IMR-90 (cell line): ENCODE measurements at regions not wholly inside any gene's neighbourhood (a gene's known extent, or its start where the extent isn't known, plus 50 kb on each side); places are given as distances from the start of the nearest gene placed in this dataset.

Experiments used
- ATAC-seq: fragments of 200-7000 bp; cut with Tn5 transposase; 2 replicates; pipeline ENCODE4 v1.9.1; 2020; ENCODE audit warnings: low read depth, mild to moderate bottlenecking, moderate library complexity
- BruUV-seq: library from RNA; stranded (reverse); fragments of 400-500 nt; replicated peaks from 2 replicates; lab custom pipeline; 2021; lab: Mats Ljungman, UMichigan
- CTCF ChIA-PET: fragments of 300-600 bp; formaldehyde crosslinking; extraction: SDS; loops from one replicate; lab custom pipeline; 2021; ENCODE audit warnings: antibody characterized with exemption; lab: Yijun Ruan, JAX
- POLR2A ChIA-PET: fragments of 300-600 bp; sonication (Branson Sonifier 250); formaldehyde crosslinking; loops from one replicate; lab custom pipeline; 2022; ENCODE audit warnings: antibody characterized with exemption; ENCODE audit not compliant: unreplicated experiment; lab: Charles Lee
- DNase-seq: peaks from one replicate; pipeline ENCODE4 v3.0.0; 2013
- H2AFZ ChIP-seq: replicated peaks from 2 replicates; pipeline ENCODE3; 2013; ENCODE audit warnings: low read length, mild to moderate bottlenecking; ENCODE audit not compliant: poor library complexity
- H2AK5ac ChIP-seq: 2 replicates; pipeline ENCODE4 v1.6.1; 2013; ENCODE audit warnings: low read depth, low read length, inconsistent platforms
- H2AK9ac ChIP-seq: replicated peaks from 2 replicates; pipeline ENCODE3; 2013; ENCODE audit warnings: mild to moderate bottlenecking, low read depth, low read length, moderate library complexity; ENCODE audit not compliant: poor library complexity
- H2BK120ac ChIP-seq: 2 replicates; pipeline ENCODE4 v1.6.1; 2013; ENCODE audit warnings: low read depth, low read length, inconsistent platforms
- H2BK15ac ChIP-seq: 3 replicates; pipeline ENCODE4 v1.6.1; 2013; ENCODE audit warnings: low read depth, low read length, inconsistent platforms
- H2BK20ac ChIP-seq: 2 replicates; pipeline ENCODE4 v1.6.1; 2013; ENCODE audit warnings: low read depth, mild to moderate bottlenecking, inconsistent platforms, low read length, moderate library complexity
- H2BK5ac ChIP-seq: 2 replicates; pipeline ENCODE4 v1.6.1; 2013; ENCODE audit warnings: mild to moderate bottlenecking, low read depth, low read length, inconsistent platforms; ENCODE audit not compliant: poor library complexity, severe bottlenecking
- H3K14ac ChIP-seq: replicated peaks from 2 replicates; pipeline ENCODE4 v1.6.1; 2013; ENCODE audit warnings: low read depth, low read length, inconsistent platforms
- H3K18ac ChIP-seq: 2 replicates; pipeline ENCODE4 v1.6.1; 2013; ENCODE audit warnings: low read depth, low read length, control low read depth
- H3K23ac ChIP-seq: 2 replicates; pipeline ENCODE4 v1.6.1; 2013; ENCODE audit warnings: low read depth, low read length, inconsistent platforms
- H3K27ac ChIP-seq: 2 replicates; pipeline ENCODE4 v1.5.1; 2013; ENCODE audit warnings: mild to moderate bottlenecking, control low read depth, low read length; ENCODE audit not compliant: insufficient read depth
- H3K27me3 ChIP-seq: 2 replicates; pipeline ENCODE4 v1.6.1; 2013; ENCODE audit warnings: low read length; ENCODE audit not compliant: control insufficient read depth, insufficient read depth
- H3K36me3 ChIP-seq: 2 replicates; pipeline ENCODE4 v1.6.1; 2013; ENCODE audit warnings: low read length, mixed read lengths; ENCODE audit not compliant: control insufficient read depth, insufficient read depth
- H3K4ac ChIP-seq: 2 replicates; pipeline ENCODE4 v1.6.1; 2013; ENCODE audit warnings: low read depth, low read length, inconsistent platforms
- H3K4me1 ChIP-seq: 2 replicates; pipeline ENCODE4 v1.6.1; 2013; ENCODE audit warnings: low read length, mixed read lengths; ENCODE audit not compliant: control insufficient read depth, insufficient read depth
- H3K4me2 ChIP-seq: 2 replicates; pipeline ENCODE4 v1.6.1; 2013; ENCODE audit warnings: low read depth, mild to moderate bottlenecking, control low read depth, low read length, moderate library complexity
- H3K4me3 ChIP-seq: 2 replicates; pipeline ENCODE4 v1.5.1; 2013; ENCODE audit warnings: low read depth, mild to moderate bottlenecking, control low read depth, low read length, moderate library complexity; ENCODE audit not compliant: insufficient read depth
- H3K56ac ChIP-seq: 2 replicates; pipeline ENCODE4 v1.6.1; 2013; ENCODE audit warnings: low read length, inconsistent platforms; ENCODE audit not compliant: insufficient read depth; ENCODE audit errors: extremely low read depth
- H3K79me1 ChIP-seq, 2 experiments: 2 replicates each; pipeline ENCODE4 v1.6.1; 2013; ENCODE audit warnings: low read length in 2 of 2, inconsistent platforms in 1 of 2, low read depth in 1 of 2
- H3K9ac ChIP-seq: 2 replicates; pipeline ENCODE4 v1.6.1; 2013; ENCODE audit warnings: low read depth, low read length, control low read depth
- H3K9me1 ChIP-seq: 2 replicates; pipeline ENCODE4 v1.6.1; 2013; ENCODE audit warnings: low read length, inconsistent platforms; ENCODE audit not compliant: insufficient read depth
- H3K9me3 ChIP-seq: 2 replicates; pipeline ENCODE4 v1.6.1; 2013; ENCODE audit warnings: low read length; ENCODE audit not compliant: control insufficient read depth, insufficient read depth
- H4K20me1 ChIP-seq: 2 replicates; pipeline ENCODE4 v1.6.1; 2013; ENCODE audit warnings: low read length, inconsistent platforms; ENCODE audit not compliant: insufficient read depth
- H4K5ac ChIP-seq: 2 replicates; pipeline ENCODE4 v1.6.1; 2013; ENCODE audit warnings: mild to moderate bottlenecking, low read depth, low read length, control low read depth
- H4K8ac ChIP-seq, 2 experiments: 2 replicates each; pipeline ENCODE4 v1.6.1; 2013; ENCODE audit warnings: low read depth in 2 of 2, low read length in 2 of 2, control low read depth in 1 of 2, inconsistent platforms in 1 of 2
- H4K91ac ChIP-seq: 2 replicates; pipeline ENCODE4 v1.6.1; 2013; ENCODE audit warnings: low read depth, low read length, inconsistent platforms; ENCODE audit not compliant: insufficient read depth
- CEBPB ChIP-seq: IDR thresholded peaks from 2 replicates; pipeline ENCODE4 v1.6.1; 2012; ENCODE audit warnings: low read depth, low read length, improper control_type of control experiment
- FOS ChIP-seq: fragments of 150-350 bp; IDR thresholded peaks from 2 replicates; pipeline ENCODE4 v1.6.1; 2016; ENCODE audit warnings: low read depth, low read length
- MAZ ChIP-seq: IDR thresholded peaks from 2 replicates; pipeline ENCODE4 v1.6.1; 2012; ENCODE audit warnings: low read depth, mild to moderate bottlenecking, low read length, improper control_type of control experiment, moderate library complexity, borderline replicate concordance
- WGBS, 2 experiments: methylation state at CpG; one replicate each; pipeline versions ENCODE4 v1.1.5 to v1.1.7; 2013; ENCODE audit warnings: missing lambda C conversion rate in 2 of 2; ENCODE audit not compliant: insufficient read length in 1 of 2; ENCODE audit errors: extremely low coverage in 2 of 2; 5-methylcytosine and 5-hydroxymethylcytosine counted together
- dilution Hi-C: fragments of 300-500 bp; cut with HindIII; formaldehyde crosslinking; loops from one replicate; pipeline ENCODE4 v1.14.3; 2018; ENCODE audit warnings: low sequenced_read_pairs; ENCODE audit not compliant: unreplicated experiment
- in situ Hi-C: fragments of 300-500 bp; cut with MboI; formaldehyde crosslinking; loops from 3 replicates; pipeline ENCODE4 v1.14.3; 2019; ENCODE audit warnings: low sequenced_read_pairs, inconsistent platforms, mixed read lengths
- intact Hi-C: fragments of 100-400 bp; cut with micrococcal nuclease; formaldehyde crosslinking; loops from 2 replicates; pipeline ENCODE4 v1.10.0; 2022
- TF ChIP-seq, protein P1 (sequence below): conservative IDR thresholded peaks from 2 replicates; pipeline ENCODE4 v1.5.1; 2012; ENCODE audit warnings: mild to moderate bottlenecking, low read depth, low read length, improper control_type of control experiment

DNA sequence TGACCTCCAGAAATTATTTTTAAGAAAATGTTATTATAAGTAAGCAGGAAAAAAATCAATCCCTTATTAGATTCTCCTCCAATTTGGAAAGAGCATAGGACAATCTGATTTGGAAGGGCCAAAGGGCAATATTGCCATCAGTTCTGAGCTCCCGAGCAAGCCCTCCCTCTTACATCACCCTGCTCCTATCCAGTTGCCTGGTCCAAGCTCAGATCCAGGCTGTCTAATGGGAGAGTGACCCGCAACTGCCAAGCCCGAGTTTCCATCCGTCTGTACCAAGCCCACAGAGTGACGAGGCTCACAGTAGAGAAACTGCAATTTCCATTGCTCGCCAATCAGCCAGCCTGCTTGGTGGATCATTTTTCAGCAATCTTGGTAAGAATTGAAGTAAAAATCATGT is 187.7 kb downstream of the MEX3B start:
- Histone ChIP-seq H2AK5ac (no peak overlapping the region), H3K79me1 (no peaks in the 10 kb centered on the region), H3K18ac (no peak overlapping the region), H2BK20ac (no peak overlapping the region), H3K36me3 (no peaks in the 10 kb centered on the region), H3K4me2 (no peak overlapping the region), H3K4me1 (no peaks in the 10 kb centered on the region), H3K9me3 (no peaks in the 10 kb centered on the region), H3K4me3 (no peak overlapping the region), H4K91ac (no peak overlapping the region), H3K4ac (no peak overlapping the region), H3K27me3 (peaks cover 2% of the 10 kb centered on the region; the same call in 1 of the 2 replicates), H3K14ac (no peak overlapping the region), H2AFZ (no peak overlapping the region), H2BK15ac (no peak overlapping the region), H3K9ac (no peak overlapping the region), H3K23ac (no peak overlapping the region), H4K20me1 (no peaks in the 10 kb centered on the region), H3K9me1 (no peaks in the 10 kb centered on the region), H3K27ac (no peak overlapping the region), H3K56ac (no peak overlapping the region), H4K5ac (no peak overlapping the region), H2BK120ac (no peak overlapping the region), H4K8ac (no peak overlapping the region), H2BK5ac (no peak overlapping the region), H2AK9ac (no peak overlapping the region)
- BruUV-seq: no TSS peak
- intact Hi-C loops (no loop called here), dilution Hi-C loops (no loop called here), in situ Hi-C loops (no loop called here)
- ChIA-PET POLR2A (no interaction called here), CTCF (no interaction called here)
- no peak for TF ChIP-seq MAZ
- TF ChIP-seq CEBPB: no peak
- TF ChIP-seq FOS: no peak
- TF ChIP-seq, protein P1, sequence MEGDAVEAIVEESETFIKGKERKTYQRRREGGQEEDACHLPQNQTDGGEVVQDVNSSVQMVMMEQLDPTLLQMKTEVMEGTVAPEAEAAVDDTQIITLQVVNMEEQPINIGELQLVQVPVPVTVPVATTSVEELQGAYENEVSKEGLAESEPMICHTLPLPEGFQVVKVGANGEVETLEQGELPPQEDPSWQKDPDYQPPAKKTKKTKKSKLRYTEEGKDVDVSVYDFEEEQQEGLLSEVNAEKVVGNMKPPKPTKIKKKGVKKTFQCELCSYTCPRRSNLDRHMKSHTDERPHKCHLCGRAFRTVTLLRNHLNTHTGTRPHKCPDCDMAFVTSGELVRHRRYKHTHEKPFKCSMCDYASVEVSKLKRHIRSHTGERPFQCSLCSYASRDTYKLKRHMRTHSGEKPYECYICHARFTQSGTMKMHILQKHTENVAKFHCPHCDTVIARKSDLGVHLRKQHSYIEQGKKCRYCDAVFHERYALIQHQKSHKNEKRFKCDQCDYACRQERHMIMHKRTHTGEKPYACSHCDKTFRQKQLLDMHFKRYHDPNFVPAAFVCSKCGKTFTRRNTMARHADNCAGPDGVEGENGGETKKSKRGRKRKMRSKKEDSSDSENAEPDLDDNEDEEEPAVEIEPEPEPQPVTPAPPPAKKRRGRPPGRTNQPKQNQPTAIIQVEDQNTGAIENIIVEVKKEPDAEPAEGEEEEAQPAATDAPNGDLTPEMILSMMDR: no peak
- WGBS, 2 experiments: no CpG with 5 or more reads among the region's 6 CpGs
- ATAC-seq: no peak
- DNase-seq: no peak
